Endothelial cell of umbilical vein (primary cell): ENCODE measurements at regions not wholly inside any gene's neighbourhood (a gene's known extent, or its start where the extent isn't known, plus 50 kb on each side); places are given as distances from the start of the nearest gene placed in this dataset.

Experiments used
- BruUV-seq: library from RNA; stranded (reverse); fragments of 400-500 nt; replicated peaks from 2 replicates; lab custom pipeline; 2021; lab: Mats Ljungman, UMichigan
- CTCF ChIA-PET: fragments of 300-600, 350-600 bp; sonication (Branson Sonifier 250); formaldehyde crosslinking; loops from one replicate; lab custom pipeline; 2021; ENCODE audit warnings: antibody characterized with exemption, inconsistent platforms; lab: Charles Lee
- POLR2A ChIA-PET: fragments of 300-600, 350-600 bp; sonication (Branson Sonifier 250); formaldehyde crosslinking; loops from one replicate; lab custom pipeline; 2021; ENCODE audit warnings: antibody characterized with exemption, inconsistent platforms; lab: Charles Lee
- DNase-seq: peaks from one replicate; pipeline ENCODE4 v3.0.0-alpha.2; 2011; ENCODE audit warnings: low read depth, low spot score
- FAIRE-seq: peaks from 2 replicates; lab custom pipeline; 2011; peaks lifted over from hg19 to GRCh38; lab: Jason Lieb, UNC
- H2AFZ ChIP-seq: 2 replicates; pipeline ENCODE4 v1.6.0; 2012; ENCODE audit warnings: low read depth, low read length, control low read depth, inconsistent platforms
- H3K27ac ChIP-seq: 2 replicates; pipeline ENCODE4 v1.5.1; 2011; ENCODE audit warnings: low read depth, mild to moderate bottlenecking, control low read depth, low read length, moderate library complexity; ENCODE audit not compliant: insufficient read depth
- H3K27me3 ChIP-seq, 2 experiments: 2 replicates each; pipeline versions ENCODE4 v1.6.0 to v1.6.1; 2011; ENCODE audit warnings: low read length in 2 of 2, mixed read lengths in 1 of 2; ENCODE audit not compliant: control insufficient read depth in 2 of 2, insufficient read depth in 2 of 2
- H3K36me3 ChIP-seq, 2 experiments: 2 replicates in 1 of 2; 3 replicates in 1 of 2; pipeline ENCODE4 v1.5.1; 2011; ENCODE audit warnings: low read length in 2 of 2, mild to moderate bottlenecking in 1 of 2, moderate library complexity in 1 of 2; ENCODE audit not compliant: control insufficient read depth in 2 of 2, insufficient read depth in 2 of 2; ENCODE audit errors: extremely low read depth in 1 of 2
- H3K4me1 ChIP-seq: 3 replicates; pipeline ENCODE4 v1.5.1; 2011; ENCODE audit warnings: mild to moderate bottlenecking, low read length; ENCODE audit not compliant: control insufficient read depth, insufficient read depth; ENCODE audit errors: extremely low read depth
- H3K4me2 ChIP-seq: 2 replicates; pipeline ENCODE4 v1.6.1; 2011; ENCODE audit warnings: low read length, control low read depth, mixed read lengths; ENCODE audit not compliant: insufficient read depth
- H3K4me3 ChIP-seq, 3 experiments: fragments of 200-600 bp in 1 of 3; sonication (generic), shearing (Covaris generic) in 1 of 3; replicated peaks in 1 of 3; 2 replicates each; pipeline ENCODE4 v1.5.1; 2011 to 2016; ENCODE audit warnings: control low read depth in 3 of 3, low read length in 3 of 3, mild to moderate bottlenecking in 2 of 3, inconsistent platforms in 1 of 3, low read depth in 1 of 3, moderate library complexity in 1 of 3; ENCODE audit not compliant: insufficient read depth in 1 of 3
- H3K79me2 ChIP-seq: 2 replicates; pipeline ENCODE4 v1.6.0; 2012; ENCODE audit warnings: low read length, inconsistent platforms; ENCODE audit not compliant: control insufficient read depth, insufficient read depth
- H3K9ac ChIP-seq: replicated peaks from 2 replicates; pipeline ENCODE3; 2011; ENCODE audit warnings: low read length, control low read depth; ENCODE audit not compliant: insufficient read depth; ENCODE audit errors: extremely low read depth
- H3K9me1 ChIP-seq: replicated peaks from 3 replicates; pipeline ENCODE4 v1.6.0; 2011; ENCODE audit warnings: mild to moderate bottlenecking, low read length; ENCODE audit not compliant: control insufficient read depth, insufficient read depth; ENCODE audit errors: extremely low read depth
- H3K9me3 ChIP-seq: replicated peaks from 2 replicates; pipeline ENCODE4 v1.5.1; 2012; ENCODE audit warnings: low read length, inconsistent platforms; ENCODE audit not compliant: control insufficient read depth, insufficient read depth
- H4K20me1 ChIP-seq: replicated peaks from 2 replicates; pipeline ENCODE3; 2011; ENCODE audit warnings: mild to moderate bottlenecking, low read length; ENCODE audit not compliant: control insufficient read depth, insufficient read depth; ENCODE audit errors: extremely low read depth
- EZH2 ChIP-seq: IDR thresholded peaks from 2 replicates; pipeline ENCODE4 v1.6.1; 2012; ENCODE audit warnings: borderline replicate concordance, low read depth, mild to moderate bottlenecking, moderate library complexity, low read length, inconsistent platforms; ENCODE audit not compliant: severe bottlenecking
- FOS ChIP-seq: IDR thresholded peaks from 2 replicates; pipeline ENCODE4 v1.6.1; 2011; ENCODE audit warnings: mild to moderate bottlenecking, low read length, moderate library complexity, borderline replicate concordance; ENCODE audit not compliant: insufficient read depth
- GATA2 ChIP-seq: IDR thresholded peaks from 2 replicates; pipeline ENCODE4 v1.7.0; 2011; ENCODE audit warnings: low read depth, mild to moderate bottlenecking, moderate library complexity, mixed read lengths, low read length; ENCODE audit not compliant: insufficient read length, insufficient read depth
- JUN ChIP-seq: IDR thresholded peaks from 2 replicates; pipeline ENCODE4 v1.6.1; 2011; ENCODE audit warnings: borderline replicate concordance, low read depth; ENCODE audit not compliant: insufficient read length, insufficient read depth
- MYC ChIP-seq: IDR thresholded peaks from one replicate; pipeline ENCODE4 v1.6.1; 2011; ENCODE audit warnings: mild to moderate bottlenecking, low read depth, low read length
- POLR2A ChIP-seq: IDR thresholded peaks from 2 replicates; pipeline ENCODE4 v1.6.1; 2012; ENCODE audit warnings: low read depth, mild to moderate bottlenecking, control low read depth, low read length
- POLR2AphosphoS5 ChIP-seq: IDR thresholded peaks from 2 replicates; pipeline ENCODE4 v1.6.1; 2012; ENCODE audit warnings: low read depth, mild to moderate bottlenecking, control low read depth, low read length, moderate library complexity; ENCODE audit not compliant: insufficient read depth
- dilution Hi-C: fragments of 300-500 bp; cut with MboI; formaldehyde crosslinking; loops from one replicate; pipeline ENCODE4 v1.15.0; 2019; ENCODE audit warnings: low sequenced_read_pairs; ENCODE audit not compliant: extremely low pct_ligation_motif_present
- intact Hi-C: fragments of 100-400 bp; cut with micrococcal nuclease; formaldehyde crosslinking; loops from one replicate; pipeline ENCODE4 v1.10.0; 2022
- TF ChIP-seq, protein P1 (sequence below): IDR thresholded peaks from 2 replicates; pipeline ENCODE4 v1.6.1; 2011; ENCODE audit not compliant: insufficient read depth, insufficient read length
- TF ChIP-seq, protein P2 (sequence below), 2 donors: IDR thresholded peaks; 1 replicate in 1 of 2; 2 replicates in 1 of 2; pipeline ENCODE4 v1.5.1; 2011; ENCODE audit warnings: low read length in 2 of 2, mild to moderate bottlenecking in 2 of 2, moderate library complexity in 2 of 2, control low read depth in 1 of 2, inconsistent platforms in 1 of 2, low read depth in 1 of 2; ENCODE audit not compliant: insufficient read depth in 1 of 2; ENCODE audit errors: extremely low read depth in 1 of 2

DNA sequence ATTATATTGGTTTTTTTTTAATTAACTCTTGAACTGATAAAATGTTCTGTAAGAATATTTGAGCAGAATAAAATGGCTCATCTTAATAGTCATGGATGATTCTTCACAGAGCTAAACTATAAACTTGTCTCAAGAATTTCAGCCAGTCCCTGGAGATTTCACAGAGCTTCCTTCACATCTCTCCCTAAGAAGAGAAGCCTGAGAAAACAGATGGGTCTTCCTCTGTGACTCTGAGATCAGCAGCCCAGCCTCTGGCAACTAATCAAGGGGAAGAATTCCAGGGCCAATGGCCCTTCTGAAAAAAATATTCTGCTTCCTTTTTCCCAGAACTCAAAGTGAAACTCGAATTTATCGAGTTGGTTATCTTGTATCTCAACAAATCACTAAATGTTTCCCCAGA lies 122.2 kb upstream of the ITGA1 start:
- intact Hi-C loops (no loop called here), dilution Hi-C loops (no loop called here)
- DNase-seq (peak; percentile 33), FAIRE-seq (no peak)
- H3K4me3 ChIP-seq, result no peak overlapping the region
- H3K27me3 ChIP-seq, result no peaks in the 10 kb centered on the region
- H2AFZ ChIP-seq, result no peak overlapping the region
- no peaks in the 10 kb centered on the region for H3K79me2 ChIP-seq
- no peak overlapping the region for H3K27ac ChIP-seq
- H3K4me1 ChIP-seq, result no peaks in the 10 kb centered on the region
- H3K36me3 ChIP-seq, result no peaks in the 10 kb centered on the region
- BruUV-seq, result no TSS peak
- POLR2A ChIA-PET, result no interaction called here
- H3K9ac ChIP-seq, result no peak overlapping the region
- H3K9me3 ChIP-seq, result no peaks in the 10 kb centered on the region
- H3K9me1 ChIP-seq, result no peaks in the 10 kb centered on the region
- H3K4me2 ChIP-seq, result no peak overlapping the region
- H4K20me1 ChIP-seq, result no peaks in the 10 kb centered on the region
- CTCF ChIA-PET, result interaction anchor here (0.6 to 1.4 kb wide), 7 partner anchors 9 to 309 kb away, joined by 3 to 4 read pairs (median 3); no protein-coding TSS in a partner anchor
- TF ChIP-seq MYC, result no peak
- no peak for TF ChIP-seq POLR2AphosphoS5
- TF ChIP-seq GATA2, result no peak
- TF ChIP-seq, protein P1, sequence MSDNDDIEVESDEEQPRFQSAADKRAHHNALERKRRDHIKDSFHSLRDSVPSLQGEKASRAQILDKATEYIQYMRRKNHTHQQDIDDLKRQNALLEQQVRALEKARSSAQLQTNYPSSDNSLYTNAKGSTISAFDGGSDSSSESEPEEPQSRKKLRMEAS, result no peak
- TF ChIP-seq EZH2, result no peak
- TF ChIP-seq, protein P2, sequence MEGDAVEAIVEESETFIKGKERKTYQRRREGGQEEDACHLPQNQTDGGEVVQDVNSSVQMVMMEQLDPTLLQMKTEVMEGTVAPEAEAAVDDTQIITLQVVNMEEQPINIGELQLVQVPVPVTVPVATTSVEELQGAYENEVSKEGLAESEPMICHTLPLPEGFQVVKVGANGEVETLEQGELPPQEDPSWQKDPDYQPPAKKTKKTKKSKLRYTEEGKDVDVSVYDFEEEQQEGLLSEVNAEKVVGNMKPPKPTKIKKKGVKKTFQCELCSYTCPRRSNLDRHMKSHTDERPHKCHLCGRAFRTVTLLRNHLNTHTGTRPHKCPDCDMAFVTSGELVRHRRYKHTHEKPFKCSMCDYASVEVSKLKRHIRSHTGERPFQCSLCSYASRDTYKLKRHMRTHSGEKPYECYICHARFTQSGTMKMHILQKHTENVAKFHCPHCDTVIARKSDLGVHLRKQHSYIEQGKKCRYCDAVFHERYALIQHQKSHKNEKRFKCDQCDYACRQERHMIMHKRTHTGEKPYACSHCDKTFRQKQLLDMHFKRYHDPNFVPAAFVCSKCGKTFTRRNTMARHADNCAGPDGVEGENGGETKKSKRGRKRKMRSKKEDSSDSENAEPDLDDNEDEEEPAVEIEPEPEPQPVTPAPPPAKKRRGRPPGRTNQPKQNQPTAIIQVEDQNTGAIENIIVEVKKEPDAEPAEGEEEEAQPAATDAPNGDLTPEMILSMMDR (IDR thresholded peaks at IDR 0.05; ENCODE audit: extremely low read depth in 1 of 2, insufficient read depth in 1 of 2, low read depth in 1 of 2, low read length in 2 of 2), result no peak
- no peak for TF ChIP-seq POLR2A
- no peak for TF ChIP-seq JUN
- no peak for TF ChIP-seq FOS
